ENCODE measurements at regions not wholly inside any gene's neighbourhood (a gene's known extent, or its start where the extent isn't known, plus 50 kb on each side); places are given as distances from the start of the nearest gene placed in this dataset.
"Not testable (repeated sequence)": the region's sequence is repeated elsewhere in the genome, so short reads cannot be mapped to it uniquely, and the experiment has no call there.

DNA sequence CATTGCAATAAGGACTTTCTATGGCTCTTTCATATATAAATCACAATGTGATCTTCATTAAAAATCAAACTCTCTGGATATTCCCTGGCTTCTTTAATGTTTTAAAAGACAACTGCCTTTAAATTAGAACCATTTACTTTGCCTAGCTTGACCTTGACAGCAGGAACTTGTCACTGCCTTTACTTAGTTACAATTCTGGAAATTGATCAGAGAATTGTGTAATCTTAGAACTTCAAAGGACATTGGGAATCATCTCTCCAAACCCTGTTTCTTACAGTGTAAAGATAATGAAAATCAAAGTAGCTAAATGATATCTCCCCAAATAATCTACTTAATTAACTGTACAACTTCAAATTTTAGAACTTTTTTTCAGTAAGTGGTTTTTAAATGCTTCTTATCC, 517.6 kb upstream of the CCDC179 start:
- no peak for DNase-seq

- DNase-seq: no peak
Measured at GRCh38 chr11:23391031-23391430, 530.8 kb upstream of the CCDC179 start.

GRCh38 chr11:23398052-23398451, 537.8 kb upstream of the CCDC179 start:
- DNase-seq: no peak

GRCh38 chr11:23399995-23400394, 539.7 kb upstream of the CCDC179 start:
- DNase-seq: no peak

GRCh38 chr11:23403210-23404185, 543.2 kb upstream of the CCDC179 start:
- no peak for DNase-seq

- no peak for DNase-seq
Measured at GRCh38 chr11:23404225-23405160, 544.2 kb upstream of the CCDC179 start.

GRCh38 chr11:23405350-23405937, 545.2 kb upstream of the CCDC179 start:
- DNase-seq: no peak

DNA sequence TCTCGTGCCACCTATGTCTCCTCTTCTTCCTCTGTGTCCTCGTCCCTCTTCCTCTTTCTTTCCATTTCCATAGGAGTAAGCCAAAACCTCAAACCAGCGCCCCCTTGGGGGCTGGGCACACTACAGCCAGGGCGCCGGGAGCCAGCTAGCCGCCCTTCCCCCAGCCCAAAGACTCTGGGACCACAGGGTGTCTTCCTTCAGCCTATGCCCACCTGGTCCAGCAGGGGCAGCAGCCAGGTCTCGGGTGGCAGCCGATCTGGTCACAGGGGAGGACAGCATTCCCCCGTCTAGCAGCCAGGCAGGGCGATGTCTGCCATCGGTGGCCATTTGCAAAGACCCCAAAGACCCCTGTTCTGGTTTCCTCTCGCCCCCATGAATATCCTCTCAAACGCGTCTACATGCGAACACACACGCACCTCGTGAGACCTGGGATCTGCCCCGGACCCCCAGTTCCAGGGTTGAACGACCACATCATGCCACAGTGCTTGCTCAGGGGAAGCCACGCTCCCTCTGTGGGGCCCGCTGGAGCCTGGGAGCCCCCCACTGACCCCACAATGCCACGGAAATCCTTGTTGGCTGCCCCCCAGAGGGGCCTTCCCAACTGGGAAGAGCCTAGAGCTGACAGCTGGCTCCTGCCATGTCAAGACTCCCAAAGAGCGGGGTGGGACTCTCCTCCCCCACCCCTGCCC, 546.0 kb upstream of the CCDC179 start:
- no peak for DNase-seq

DNA sequence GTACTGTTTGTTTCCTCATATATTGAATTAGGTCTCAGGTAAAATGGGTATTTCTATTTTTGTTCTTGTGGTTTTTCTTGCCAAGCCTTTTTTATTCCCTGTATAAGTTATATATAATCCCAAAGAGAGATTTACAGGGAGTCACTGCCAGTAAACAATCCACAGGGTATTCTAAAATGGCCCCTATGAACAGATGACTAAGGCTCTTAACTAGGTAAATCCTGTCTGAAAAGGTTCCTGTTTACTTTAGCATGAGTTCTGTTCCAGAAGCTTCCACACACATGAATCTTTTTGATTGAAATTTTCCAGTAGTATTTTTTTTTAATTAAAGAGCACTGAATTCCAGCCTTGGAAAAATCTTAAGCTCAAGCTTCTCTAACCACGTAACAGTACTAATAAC, 552.8 kb upstream of the CCDC179 start:
- no peak for DNase-seq

DNA sequence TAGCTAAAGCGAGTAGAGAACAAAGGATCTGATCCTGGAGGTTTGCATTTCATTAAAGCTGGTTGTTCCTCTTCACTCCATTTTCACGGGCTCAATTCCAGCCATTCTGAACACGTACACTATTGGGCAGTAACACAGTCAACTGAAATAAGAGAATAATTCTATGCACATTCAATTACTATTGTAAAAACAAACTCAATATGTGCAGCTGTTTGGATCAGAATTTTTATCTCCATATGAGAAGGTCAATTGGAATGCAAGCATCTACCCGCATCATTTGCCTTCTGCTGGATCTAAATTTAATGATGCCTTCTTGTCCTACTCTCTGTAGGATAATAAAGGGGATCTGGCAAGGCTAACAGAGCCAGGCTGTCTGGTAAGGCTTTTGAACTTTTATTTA, 562.8 kb upstream of the CCDC179 start:
- no peak for DNase-seq

DNA sequence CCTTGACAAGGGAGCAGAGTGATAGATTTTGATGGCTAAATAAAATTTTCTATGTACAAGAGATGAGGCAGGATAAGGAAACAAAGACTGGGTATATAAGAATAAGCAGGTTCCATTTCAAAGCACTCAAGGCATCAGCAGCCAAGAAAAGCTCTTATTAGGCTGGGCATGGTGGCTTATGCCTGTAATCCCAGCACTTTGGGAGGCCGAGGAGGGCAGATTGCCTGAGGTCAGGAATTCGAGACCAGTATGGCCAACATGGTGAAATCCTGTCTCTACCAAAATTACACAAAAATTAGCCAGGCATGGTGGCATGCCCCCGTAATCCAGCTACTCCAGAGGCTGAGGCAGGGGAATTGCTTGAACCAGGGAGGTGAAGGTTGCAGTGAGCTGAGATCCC, 563.4 kb upstream of the CCDC179 start:
- no peak for DNase-seq

DNA sequence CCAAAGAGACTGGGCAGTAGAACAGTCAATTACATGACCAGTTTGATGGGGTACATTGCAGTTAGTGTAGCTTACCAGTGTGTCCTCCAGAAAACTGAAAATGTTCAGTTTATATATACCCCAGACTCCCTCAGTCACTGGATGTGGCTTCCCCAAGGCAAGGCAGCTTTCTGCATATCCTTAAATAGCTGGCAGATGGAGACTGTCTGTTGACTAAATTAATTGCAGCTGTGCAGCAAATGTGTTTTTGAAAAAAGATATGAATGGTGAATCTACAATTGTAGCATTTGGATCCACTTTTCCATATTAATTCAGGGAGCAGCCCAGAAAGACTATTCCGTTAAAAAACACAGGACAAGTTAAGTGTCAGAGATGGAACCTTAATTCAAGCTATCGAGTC, 565.1 kb upstream of the CCDC179 start:
- DNase-seq: no peak

DNA sequence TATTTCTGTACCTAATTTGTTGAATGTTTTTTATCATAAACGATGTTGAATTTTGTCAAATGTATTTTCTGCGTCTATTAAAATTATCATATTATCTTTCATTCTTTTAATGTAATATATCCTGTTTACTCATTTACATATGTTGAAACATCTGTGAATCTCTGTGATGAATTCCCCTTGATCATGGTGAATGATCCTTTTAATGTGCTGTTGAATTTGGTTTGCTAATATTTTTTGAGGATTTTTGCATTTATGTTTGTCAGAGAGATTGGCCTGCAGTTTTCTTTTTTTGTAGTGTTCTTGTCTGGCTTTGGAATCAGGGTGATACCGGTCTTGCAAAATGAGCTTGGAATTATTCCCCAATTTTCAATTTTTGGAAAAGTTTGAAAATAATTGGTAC, 569.3 kb upstream of the CCDC179 start:
- DNase-seq: no peak

GRCh38 chr11:23453522-23453921, 593.2 kb upstream of the CCDC179 start:
- DNase-seq: no peak

- no peak for DNase-seq
Measured at GRCh38 chr11:23455321-23455891, 595.1 kb upstream of the CCDC179 start.

DNA sequence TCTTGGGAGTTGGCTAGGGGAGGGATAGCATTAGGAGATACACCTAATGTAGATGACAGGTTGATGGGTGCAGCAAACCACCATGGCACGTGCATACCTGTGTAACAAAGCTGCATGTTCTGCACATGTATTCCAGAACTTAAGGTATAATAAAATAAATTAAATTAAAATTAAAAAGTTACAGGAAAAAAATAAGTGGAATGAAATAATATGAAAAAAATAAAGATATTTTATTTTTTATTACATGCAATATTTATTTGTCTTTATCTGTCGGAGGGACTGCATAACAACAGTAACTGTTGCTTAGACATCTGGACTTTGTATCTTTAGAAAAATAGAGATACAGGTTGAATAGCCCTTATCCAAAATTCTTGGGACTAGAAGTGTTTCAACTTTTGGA, 597.4 kb upstream of the CCDC179 start:
- DNase-seq: no peak

- DNase-seq: no peak
Measured at GRCh38 chr11:23471878-23472277, 611.6 kb upstream of the CCDC179 start.

DNA sequence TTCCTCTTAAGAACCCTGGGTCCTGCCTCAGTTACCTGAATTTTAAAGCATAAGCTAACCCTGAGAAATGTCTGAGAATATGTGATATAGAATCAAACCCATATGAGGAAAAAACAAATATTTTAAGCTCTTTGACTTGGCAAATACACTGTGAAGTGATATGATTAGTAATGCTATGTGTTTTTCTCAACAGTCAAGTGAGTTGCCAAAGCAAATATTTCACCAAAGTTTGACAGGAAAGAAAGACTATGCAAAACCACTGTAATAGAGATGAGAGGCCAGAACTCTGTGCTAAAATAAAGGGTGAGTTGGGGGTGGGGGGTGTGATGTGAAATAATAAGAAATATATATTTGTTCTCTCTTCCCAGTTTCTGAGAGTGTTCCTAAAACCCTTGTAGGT, 613.5 kb upstream of the CCDC179 start:
- DNase-seq: no peak

- no peak for DNase-seq
Measured at GRCh38 chr11:23480736-23481135, 620.5 kb upstream of the CCDC179 start.

DNA sequence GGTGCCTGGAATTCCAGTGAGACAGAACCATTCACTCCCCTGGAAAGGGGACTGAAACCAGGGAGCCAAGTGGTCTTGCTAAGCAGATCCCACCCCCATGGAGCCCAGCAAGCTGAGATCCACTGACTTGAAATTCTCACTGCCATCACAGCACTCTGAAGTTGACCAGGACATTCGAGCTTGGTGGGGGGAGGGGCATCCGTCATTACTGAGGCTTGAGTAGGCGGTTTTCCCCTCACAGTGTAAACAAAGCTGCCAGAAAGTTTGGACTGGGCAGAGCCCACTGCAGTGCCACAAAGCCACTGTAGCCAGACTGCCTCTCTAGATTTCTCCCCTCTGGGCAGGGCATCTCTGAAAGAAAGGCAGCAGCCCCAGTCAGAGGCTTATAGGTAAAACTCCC, 623.9 kb upstream of the CCDC179 start:
- DNase-seq: not testable (repeated sequence)

DNA sequence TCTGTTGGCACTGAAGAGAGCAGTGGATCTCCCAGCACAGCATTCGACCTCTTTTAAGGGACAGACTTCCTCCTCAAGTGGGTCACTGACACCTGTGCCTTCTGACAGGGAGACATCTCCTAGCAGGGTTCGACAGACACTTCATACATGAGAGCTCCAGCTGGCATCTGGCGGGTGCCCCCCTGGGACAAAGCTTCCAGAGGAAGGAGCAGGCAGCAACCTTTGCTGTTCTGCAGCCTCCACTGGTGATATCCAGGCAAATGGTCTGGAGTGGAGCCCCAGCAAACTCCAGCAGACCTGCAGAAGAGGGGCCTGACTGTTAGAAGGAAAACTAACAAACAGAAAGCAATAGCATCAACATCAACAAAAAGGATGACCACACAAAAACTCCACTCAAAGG, 624.3 kb upstream of the CCDC179 start:
- not testable (repeated sequence) for DNase-seq

DNA sequence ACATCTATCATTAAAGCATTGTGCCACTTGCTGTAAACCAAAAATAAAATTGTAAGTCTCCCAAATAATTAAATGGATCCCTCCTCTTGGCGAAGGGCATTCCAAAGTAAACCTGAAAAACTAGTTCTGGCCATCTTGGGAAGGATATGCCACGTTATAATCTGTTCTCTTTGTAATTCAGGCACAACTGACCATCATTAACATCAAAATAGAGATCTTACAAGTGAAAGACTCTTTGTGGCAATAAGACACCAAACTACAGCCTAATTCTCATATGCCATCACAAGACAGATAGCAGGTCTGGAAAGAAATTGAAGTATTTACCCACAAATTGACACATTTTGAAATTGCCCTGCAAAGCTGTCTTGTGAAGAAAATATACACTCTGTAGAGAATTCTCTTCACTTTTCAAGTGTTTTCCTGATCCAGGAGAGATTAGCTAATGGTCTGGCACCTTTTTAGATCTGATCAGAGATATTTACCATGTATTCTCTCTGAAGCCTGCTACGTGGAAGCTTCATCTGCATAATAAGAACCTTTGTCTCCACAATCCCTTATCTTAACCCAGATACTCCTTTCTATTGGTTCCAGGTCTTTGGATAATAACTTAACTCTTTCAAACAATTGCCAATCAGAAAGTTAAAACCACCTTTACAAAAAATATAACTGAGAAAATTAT, 630.4 kb upstream of the CCDC179 start:
- DNase-seq: no peak

All from hippocampal formation (tissue), 2 donors.